ENCODE measurements at regions not wholly inside any gene's neighbourhood (a gene's known extent, or its start where the extent isn't known, plus 50 kb on each side); places are given as distances from the start of the nearest gene placed in this dataset.

DNA sequence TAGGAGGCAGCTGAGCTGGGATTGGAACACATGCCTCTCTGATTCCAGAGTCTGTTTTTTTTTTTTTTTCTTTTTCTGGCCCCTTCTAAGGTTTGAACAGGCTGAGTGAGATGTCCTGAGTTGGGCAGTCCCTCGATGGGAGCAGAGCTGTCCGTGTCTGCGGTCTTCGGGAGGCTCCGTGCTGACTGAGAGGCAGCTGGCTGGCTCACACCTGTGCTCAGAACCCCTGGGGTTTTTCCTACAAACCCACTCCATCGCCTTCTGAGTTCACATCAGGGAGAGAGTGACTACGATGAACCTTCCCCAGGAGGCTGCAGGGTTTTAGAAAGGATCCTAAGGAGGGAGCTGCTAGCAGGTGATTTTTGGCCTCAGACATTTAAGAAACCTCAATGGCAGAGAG, 92.5 kb downstream of the IRF8 start:
- Histone ChIP-seq H3K27me3 (ENCODE audit: insufficient read depth, low read depth, severe bottlenecking) (no peaks in the 10 kb centered on the region), H3K9me3 (ENCODE audit: severe bottlenecking) (no peaks in the 10 kb centered on the region), H3K4me3 (ENCODE audit: low read depth, low read length) (no peak overlapping the region), H3K27ac (no peak overlapping the region), H3K36me3 (no peaks in the 10 kb centered on the region)
- no peak for DNase-seq
- TF ChIP-seq CTCF (IDR thresholded peaks at IDR 0.05; ENCODE audit: low read depth, low read length): no peak

DNA sequence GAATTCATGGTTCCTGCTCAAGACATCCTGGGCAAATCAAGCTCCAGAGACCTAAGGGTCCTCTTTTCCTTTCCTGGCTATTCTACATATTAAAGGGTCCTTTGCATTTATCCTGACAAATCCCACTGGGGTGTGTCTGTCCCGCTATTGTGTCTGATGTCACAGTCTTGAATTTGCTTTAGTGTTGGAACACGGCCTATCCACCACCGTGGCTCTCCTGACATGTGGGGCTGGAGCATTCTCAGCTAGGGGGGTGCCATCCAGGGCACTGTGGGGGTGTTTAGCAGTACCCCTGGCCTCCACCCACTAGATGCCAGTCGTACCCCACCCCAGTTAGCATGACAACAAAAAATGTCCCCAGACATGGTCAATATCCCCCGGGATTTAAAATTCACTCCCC, 92.9 kb downstream of the IRF8 start:
- TF ChIP-seq CTCF (IDR thresholded peaks at IDR 0.05; ENCODE audit: low read depth, low read length): no peak
- Histone ChIP-seq H3K27ac (no peak overlapping the region), H3K27me3 (ENCODE audit: insufficient read depth, low read depth, severe bottlenecking) (no peaks in the 10 kb centered on the region), H3K4me3 (ENCODE audit: low read depth, low read length) (no peak overlapping the region), H3K36me3 (no peaks in the 10 kb centered on the region), H3K9me3 (ENCODE audit: severe bottlenecking) (no peaks in the 10 kb centered on the region)
- DNase-seq: no peak

DNA sequence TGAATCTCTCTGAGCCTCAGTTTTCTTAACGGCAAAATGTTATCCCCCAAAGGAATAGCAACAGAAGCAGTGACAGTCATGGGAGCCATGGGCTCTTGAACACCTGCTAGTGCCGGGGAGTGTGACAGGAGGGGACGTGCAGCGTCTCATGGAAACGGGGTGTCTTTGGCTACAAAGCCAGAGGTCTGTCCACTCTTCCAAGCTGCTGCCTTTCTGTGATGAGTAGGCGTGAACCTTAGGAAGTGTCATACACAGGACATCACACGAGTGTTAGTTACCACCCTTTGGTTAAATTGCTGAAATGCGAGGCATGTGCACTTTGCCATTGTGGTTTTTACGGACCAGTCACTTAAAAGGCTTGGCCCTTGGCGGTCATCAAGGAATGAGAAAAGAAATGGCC, 93.4 kb downstream of the IRF8 start:
- DNase-seq: no peak
- no peak overlapping the region for H3K4me3 ChIP-seq (ENCODE audit: low read depth, low read length)
- H3K36me3 ChIP-seq: no peaks in the 10 kb centered on the region
- no peaks in the 10 kb centered on the region for H3K27me3 ChIP-seq (ENCODE audit: insufficient read depth, low read depth, severe bottlenecking)
- no peak overlapping the region for H3K27ac ChIP-seq
- H3K9me3 ChIP-seq (ENCODE audit: severe bottlenecking): no peaks in the 10 kb centered on the region
- TF ChIP-seq CTCF (IDR thresholded peaks at IDR 0.05; ENCODE audit: low read depth, low read length): no peak

GRCh38 chr16:85992779-85993178, 93.8 kb downstream of the IRF8 start:
- Histone ChIP-seq H3K27ac (no peak overlapping the region), H3K36me3 (no peaks in the 10 kb centered on the region), H3K9me3 (ENCODE audit: severe bottlenecking) (no peaks in the 10 kb centered on the region), H3K4me3 (ENCODE audit: low read depth, low read length) (no peak overlapping the region), H3K27me3 (ENCODE audit: insufficient read depth, low read depth, severe bottlenecking) (no peaks in the 10 kb centered on the region)
- TF ChIP-seq CTCF (IDR thresholded peaks at IDR 0.05; ENCODE audit: low read depth, low read length): no peak
- DNase-seq: no peak

GRCh38 chr16:85994492-85995490, 95.8 kb downstream of the IRF8 start:
- Histone ChIP-seq H3K9me3 (ENCODE audit: severe bottlenecking) (no peaks in the 10 kb centered on the region), H3K4me3 (ENCODE audit: low read depth, low read length) (no peak overlapping the region), H3K36me3 (no peaks in the 10 kb centered on the region), H3K27me3 (ENCODE audit: insufficient read depth, low read depth, severe bottlenecking) (no peaks in the 10 kb centered on the region), H3K27ac (no peak overlapping the region)
- TF ChIP-seq CTCF (IDR thresholded peaks at IDR 0.05; ENCODE audit: low read depth, low read length): no peak
- DNase-seq: no peak
